HT-29 (cell line): ENCODE measurements at regions not wholly inside any gene's neighbourhood (a gene's known extent, or its start where the extent isn't known, plus 50 kb on each side); places are given as distances from the start of the nearest gene placed in this dataset.

Experiments used
- DNase-seq: peaks from one replicate; pipeline ENCODE4 v3.0.0-alpha.2; 2015; ENCODE audit warnings: low spot score

- no peak for DNase-seq
These were observed 112.0 kb upstream of the ATF7IP start for GRCh38 chr12:14253496-14253895.

- no peak for DNase-seq
These were observed 110.7 kb upstream of the ATF7IP start for GRCh38 chr12:14254781-14255180.

- DNase-seq, result no peak
These were observed 109.4 kb upstream of the ATF7IP start for GRCh38 chr12:14256121-14256520.

GRCh38 chr12:14256555-14257169 lies 108.8 kb upstream of the ATF7IP start:
- DNase-seq, result peak; percentile 78

GRCh38 chr12:14257303-14257733 lies 108.2 kb upstream of the ATF7IP start:
- DNase-seq, result no peak

- DNase-seq, result peak; percentile 76
These were observed 107.5 kb upstream of the ATF7IP start for GRCh38 chr12:14257734-14258574.

GRCh38 chr12:14258575-14258940 lies 106.9 kb upstream of the ATF7IP start:
- no peak for DNase-seq

GRCh38 chr12:14259481-14260010 lies 105.9 kb upstream of the ATF7IP start:
- DNase-seq, result no peak

GRCh38 chr12:14260011-14260993 lies 105.2 kb upstream of the ATF7IP start:
- DNase-seq, result peak; percentile 92

GRCh38 chr12:14261096-14261495 lies 104.4 kb upstream of the ATF7IP start:
- no peak for DNase-seq

GRCh38 chr12:14261861-14262260 lies 103.6 kb upstream of the ATF7IP start:
- DNase-seq, result no peak

GRCh38 chr12:14262771-14263511 lies 102.5 kb upstream of the ATF7IP start:
- DNase-seq, result no peak

GRCh38 chr12:14263742-14264141 lies 101.7 kb upstream of the ATF7IP start:
- no peak for DNase-seq

GRCh38 chr12:14264316-14264715 lies 101.2 kb upstream of the ATF7IP start:
- peak; percentile 54 for DNase-seq

- DNase-seq, result no peak
These were observed 100.7 kb upstream of the ATF7IP start for GRCh38 chr12:14264778-14265177.

GRCh38 chr12:14268120-14268515 lies 97.4 kb upstream of the ATF7IP start:
- DNase-seq, result no peak

- DNase-seq, result no peak
These were observed 95.1 kb upstream of the ATF7IP start for GRCh38 chr12:14270392-14270791.

GRCh38 chr12:14272956-14273912 lies 92.2 kb upstream of the ATF7IP start:
- no peak for DNase-seq

- DNase-seq, result no peak
These were observed 91.6 kb upstream of the ATF7IP start for GRCh38 chr12:14273913-14274311.

- DNase-seq, result no peak
These were observed 90.4 kb upstream of the ATF7IP start for GRCh38 chr12:14275111-14275510.
